ENCODE measurements at regions not wholly inside any gene's neighbourhood (a gene's known extent, or its start where the extent isn't known, plus 50 kb on each side); places are given as distances from the start of the nearest gene placed in this dataset.

GRCh38 chr7:145183069-145183468, 347.2 kb upstream of the TPK1 start:
- intact Hi-C loops (cut with DNase I), result no loop called here
- no peaks in the 10 kb centered on the region for H3K9me3 ChIP-seq (replicated peaks in 1 of 3)
- no peaks in the 10 kb centered on the region for H3K27me3 ChIP-seq
- no peak for TF ChIP-seq CTCF (IDR thresholded peaks at IDR 0.05)
- TF ChIP-seq POLR2A (IDR thresholded peaks at IDR 0.05), result no peak
- no peak overlapping the region for H3K27ac ChIP-seq
- no peak for DNase-seq
- H3K4me3 ChIP-seq, result no peak overlapping the region
- WGBS, 4 donors, result 45 to 53% (median 50%) methylated on average over 4 of the region's 4 CpGs
- H3K36me3 ChIP-seq (replicated peaks in 1 of 2), result no peaks in the 10 kb centered on the region
- H3K4me1 ChIP-seq (replicated peaks in 1 of 2), result no peaks in the 10 kb centered on the region

GRCh38 chr7:145175366-145175765, 339.5 kb upstream of the TPK1 start:
- 24 to 39% (median 32%) methylated on average over 2 of the region's 2 CpGs for WGBS, 4 donors
- H3K36me3 ChIP-seq (replicated peaks in 1 of 2), result no peaks in the 10 kb centered on the region
- H3K27ac ChIP-seq, result no peak overlapping the region
- TF ChIP-seq CTCF (IDR thresholded peaks at IDR 0.05) (no peak), POLR2A (IDR thresholded peaks at IDR 0.05) (no peak)
- H3K4me1 ChIP-seq (replicated peaks in 1 of 2), result no peaks in the 10 kb centered on the region
- no peak overlapping the region for H3K4me3 ChIP-seq
- no peaks in the 10 kb centered on the region for H3K9me3 ChIP-seq (replicated peaks in 1 of 3)
- H3K27me3 ChIP-seq, result peaks cover 4% of the 10 kb centered on the region
- no peak for DNase-seq
- intact Hi-C loops (cut with DNase I), result no loop called here

GRCh38 chr7:145169908-145170307, 334.1 kb upstream of the TPK1 start:
- WGBS, 4 donors, result 30 to 49% (median 42%) methylated on average over 3 of the region's 3 CpGs
- intact Hi-C loops (cut with DNase I), result no loop called here
- H3K36me3 ChIP-seq (replicated peaks in 1 of 2), result no peaks in the 10 kb centered on the region
- no peak overlapping the region for H3K4me3 ChIP-seq
- TF ChIP-seq CTCF (IDR thresholded peaks at IDR 0.05), result no peak
- no peak for TF ChIP-seq POLR2A (IDR thresholded peaks at IDR 0.05)
- peaks cover 4% of the 10 kb centered on the region for H3K27me3 ChIP-seq
- H3K27ac ChIP-seq, result no peak overlapping the region
- DNase-seq, result no peak
- H3K9me3 ChIP-seq (replicated peaks in 1 of 3), result no peaks in the 10 kb centered on the region
- no peaks in the 10 kb centered on the region for H3K4me1 ChIP-seq (replicated peaks in 1 of 2)

- Histone ChIP-seq H3K27ac (no peak overlapping the region), H3K36me3 (replicated peaks in 1 of 2) (no peaks in the 10 kb centered on the region), H3K4me1 (replicated peaks in 1 of 2) (no peaks in the 10 kb centered on the region), H3K9me3 (replicated peaks in 1 of 3) (no peaks in the 10 kb centered on the region), H3K27me3 (peaks cover 4% of the 10 kb centered on the region), H3K4me3 (no peak overlapping the region)
- TF ChIP-seq CTCF (IDR thresholded peaks at IDR 0.05) (no peak), POLR2A (IDR thresholded peaks at IDR 0.05) (no peak)
- intact Hi-C loops (cut with DNase I), result no loop called here
- 80 to 91% (median 89%) methylated on average over 4 of the region's 4 CpGs for WGBS, 4 donors
- DNase-seq, result no peak
Measured at GRCh38 chr7:145168879-145169278, 333.0 kb upstream of the TPK1 start.
